A673 (cell line): ENCODE measurements at regions not wholly inside any gene's neighbourhood (a gene's known extent, or its start where the extent isn't known, plus 50 kb on each side); places are given as distances from the start of the nearest gene placed in this dataset.

Experiments used
- BruUV-seq: library from RNA; stranded (reverse); fragments of 400-500 nt; replicated peaks from 2 replicates; lab custom pipeline; 2021; lab: Mats Ljungman, UMichigan
- CTCF ChIA-PET: fragments of 300-600 bp; sonication (Branson Sonifier 250); formaldehyde crosslinking; loops from one replicate; lab custom pipeline; 2022; ENCODE audit warnings: antibody characterized with exemption; lab: Charles Lee
- POLR2A ChIA-PET: fragments of 300-600 bp; sonication (Branson Sonifier 250); formaldehyde crosslinking; loops from one replicate; lab custom pipeline; 2022; ENCODE audit warnings: antibody characterized with exemption; ENCODE audit not compliant: low non-redundant PET; lab: Charles Lee
- DNase-seq: peaks from one replicate; pipeline ENCODE4 v3.0.0-alpha.2; 2015; ENCODE audit warnings: low spot score
- H3K27ac ChIP-seq: fragments of 200-600 bp; sonication (generic); 2 replicates; pipeline ENCODE4 v1.5.1; 2016; ENCODE audit warnings: mixed run types, low read depth, mild to moderate bottlenecking, mixed read lengths, antibody characterized with exemption, low read length; ENCODE audit not compliant: poor library complexity, severe bottlenecking
- H3K27me3 ChIP-seq: fragments of 200-600 bp; sonication (generic); replicated peaks from 2 replicates; pipeline ENCODE4 v1.6.1; 2017; ENCODE audit warnings: mixed run types, low read depth, mild to moderate bottlenecking, mixed read lengths, antibody characterized with exemption, low read length; ENCODE audit not compliant: insufficient read depth, poor library complexity
- H3K36me3 ChIP-seq: fragments of 200-600 bp; sonication (generic); 2 replicates; pipeline ENCODE4 v1.6.1; 2016; ENCODE audit warnings: mixed run types, mild to moderate bottlenecking, mixed read lengths, antibody characterized with exemption, low read length; ENCODE audit not compliant: insufficient read depth, poor library complexity, severe bottlenecking
- H3K4me1 ChIP-seq: fragments of 200-600 bp; sonication (generic); 2 replicates; pipeline ENCODE4 v1.6.1; 2017; ENCODE audit warnings: mixed run types, mild to moderate bottlenecking, mixed read lengths, antibody characterized with exemption, low read length; ENCODE audit not compliant: insufficient read depth, poor library complexity, severe bottlenecking
- H3K4me3 ChIP-seq: fragments of 200-600 bp; sonication (generic); 2 replicates; pipeline ENCODE4 v1.5.1; 2016; ENCODE audit warnings: low read depth, mixed run types, mild to moderate bottlenecking, mixed read lengths, low read length; ENCODE audit not compliant: poor library complexity, severe bottlenecking
- H3K9me3 ChIP-seq: fragments of 200-600 bp; sonication (generic); 2 replicates; pipeline ENCODE4 v1.6.1; 2016; ENCODE audit warnings: mixed run types, low read depth, mild to moderate bottlenecking, mixed read lengths, antibody characterized with exemption, low read length; ENCODE audit not compliant: poor library complexity, severe bottlenecking
- EZH2 ChIP-seq: fragments of 200-600 bp; sonication (generic); IDR thresholded peaks from 2 replicates; pipeline ENCODE4 v1.6.1; 2017; ENCODE audit warnings: borderline replicate concordance, low read depth, mild to moderate bottlenecking, mixed read lengths, antibody characterized with exemption, low read length; ENCODE audit not compliant: poor library complexity, severe bottlenecking
- intact Hi-C: fragments of 100-400 bp; cut with micrococcal nuclease; formaldehyde crosslinking; loops from one replicate; pipeline ENCODE4 v1.10.0; 2022; ENCODE audit not compliant: unreplicated experiment
- TF ChIP-seq, protein P1 (sequence below): fragments of 300-800, 200-600 bp; sonication (generic); conservative IDR thresholded peaks from 2 replicates; pipeline ENCODE4 v1.5.1; 2017; ENCODE audit warnings: low read depth, mild to moderate bottlenecking, antibody characterized with exemption, low read length, moderate library complexity, mixed read lengths

DNA sequence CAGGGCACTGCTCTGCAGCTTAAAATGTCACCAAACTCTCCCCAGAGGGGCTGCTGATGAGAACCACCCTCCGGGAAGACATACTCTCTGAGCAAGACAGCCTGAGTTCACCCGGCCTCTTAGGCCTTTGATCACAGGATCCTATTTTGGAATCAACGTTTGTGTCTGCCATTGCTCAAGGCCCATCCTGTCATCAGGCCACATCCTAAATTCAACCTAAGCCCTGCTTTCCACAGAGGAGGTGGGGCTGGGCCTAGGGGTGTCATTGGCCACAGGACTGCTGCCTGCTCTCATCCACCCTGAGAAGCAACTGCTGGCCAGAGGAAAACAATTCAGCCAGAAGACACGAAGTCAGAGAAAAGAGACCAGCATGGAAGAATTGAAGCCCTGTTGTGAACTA lies 351.1 kb upstream of the IRX2 start:
- H3K9me3 ChIP-seq = peaks cover 23% of the 10 kb centered on the region
- no peak for DNase-seq
- TF ChIP-seq EZH2 = no peak
- TF ChIP-seq, protein P1, sequence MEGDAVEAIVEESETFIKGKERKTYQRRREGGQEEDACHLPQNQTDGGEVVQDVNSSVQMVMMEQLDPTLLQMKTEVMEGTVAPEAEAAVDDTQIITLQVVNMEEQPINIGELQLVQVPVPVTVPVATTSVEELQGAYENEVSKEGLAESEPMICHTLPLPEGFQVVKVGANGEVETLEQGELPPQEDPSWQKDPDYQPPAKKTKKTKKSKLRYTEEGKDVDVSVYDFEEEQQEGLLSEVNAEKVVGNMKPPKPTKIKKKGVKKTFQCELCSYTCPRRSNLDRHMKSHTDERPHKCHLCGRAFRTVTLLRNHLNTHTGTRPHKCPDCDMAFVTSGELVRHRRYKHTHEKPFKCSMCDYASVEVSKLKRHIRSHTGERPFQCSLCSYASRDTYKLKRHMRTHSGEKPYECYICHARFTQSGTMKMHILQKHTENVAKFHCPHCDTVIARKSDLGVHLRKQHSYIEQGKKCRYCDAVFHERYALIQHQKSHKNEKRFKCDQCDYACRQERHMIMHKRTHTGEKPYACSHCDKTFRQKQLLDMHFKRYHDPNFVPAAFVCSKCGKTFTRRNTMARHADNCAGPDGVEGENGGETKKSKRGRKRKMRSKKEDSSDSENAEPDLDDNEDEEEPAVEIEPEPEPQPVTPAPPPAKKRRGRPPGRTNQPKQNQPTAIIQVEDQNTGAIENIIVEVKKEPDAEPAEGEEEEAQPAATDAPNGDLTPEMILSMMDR = no peak
- H3K27ac ChIP-seq = no peak overlapping the region
- intact Hi-C loops = no loop called here
- ChIA-PET CTCF (no interaction called here), POLR2A (no interaction called here)
- BruUV-seq = no TSS peak
- no peaks in the 10 kb centered on the region for H3K27me3 ChIP-seq
- H3K4me1 ChIP-seq = no peaks in the 10 kb centered on the region
- H3K4me3 ChIP-seq = no peak overlapping the region
- H3K36me3 ChIP-seq = no peaks in the 10 kb centered on the region

DNA sequence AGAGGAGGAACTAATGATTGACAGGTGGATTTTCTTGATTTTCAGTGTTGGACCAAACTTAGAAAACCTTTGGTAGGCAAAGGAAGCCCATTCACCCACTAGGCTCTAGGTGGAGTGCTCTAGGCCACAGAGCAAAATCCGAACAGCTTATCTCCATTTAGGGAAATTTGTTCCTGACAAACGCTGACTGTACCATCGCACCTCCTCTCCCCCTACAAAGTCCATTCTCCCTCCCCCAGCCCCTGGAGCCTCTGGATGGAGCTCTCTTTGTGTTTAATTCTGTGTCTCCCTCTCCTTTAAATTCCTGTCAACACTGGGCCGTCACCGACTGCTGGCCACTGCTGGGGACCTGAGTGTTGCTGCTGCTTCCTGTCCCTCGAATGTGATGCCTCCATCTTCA lies 350.1 kb upstream of the IRX2 start:
- intact Hi-C loops = no loop called here
- Histone ChIP-seq H3K4me1 (no peaks in the 10 kb centered on the region), H3K36me3 (no peaks in the 10 kb centered on the region), H3K9me3 (peaks cover 23% of the 10 kb centered on the region), H3K27ac (no peak overlapping the region), H3K4me3 (no peak overlapping the region), H3K27me3 (no peaks in the 10 kb centered on the region)
- ChIA-PET CTCF (no interaction called here), POLR2A (no interaction called here)
- BruUV-seq = no TSS peak
- TF ChIP-seq, protein P1 = no peak
- no peak for TF ChIP-seq EZH2
- no peak for DNase-seq

DNA sequence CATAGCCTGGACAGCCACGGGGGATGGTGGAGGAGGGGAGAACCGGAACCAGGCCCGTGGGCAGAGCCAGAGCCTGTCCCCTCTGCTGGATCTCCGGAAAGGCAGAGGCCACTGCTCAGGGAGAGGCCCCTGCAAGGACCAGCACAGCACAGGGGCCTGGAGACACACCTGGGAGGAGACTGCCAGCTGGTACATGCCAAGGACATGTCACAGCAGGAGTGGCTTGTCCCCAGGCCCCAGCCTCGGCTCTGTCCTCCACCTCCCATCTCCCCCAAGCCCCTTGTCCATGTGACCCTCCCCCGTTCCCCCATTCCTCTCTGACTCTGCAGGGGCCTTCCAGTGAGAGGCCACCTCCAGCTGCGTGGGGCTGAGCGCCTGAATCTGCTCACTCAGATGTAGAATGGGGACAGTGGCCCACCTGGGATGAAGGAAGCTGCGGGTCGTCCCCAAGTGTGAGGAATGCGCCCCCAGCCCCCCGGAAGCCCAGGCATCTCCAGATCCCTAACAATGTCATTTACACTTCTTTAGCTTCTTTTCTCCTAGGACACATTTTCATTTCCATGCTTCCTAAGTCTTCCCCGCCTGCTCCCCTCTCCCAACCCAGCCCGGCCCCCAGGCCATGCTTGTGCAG lies 349.6 kb upstream of the IRX2 start:
- intact Hi-C loops = no loop called here
- no peak for TF ChIP-seq EZH2
- TF ChIP-seq, protein P1 = no peak
- H3K27me3 ChIP-seq = no peaks in the 10 kb centered on the region
- no peaks in the 10 kb centered on the region for H3K36me3 ChIP-seq
- BruUV-seq = no TSS peak
- DNase-seq = no peak
- H3K9me3 ChIP-seq = peaks cover 23% of the 10 kb centered on the region
- H3K4me3 ChIP-seq = no peak overlapping the region
- H3K27ac ChIP-seq = no peak overlapping the region
- POLR2A ChIA-PET = no interaction called here
- CTCF ChIA-PET = no interaction called here
- H3K4me1 ChIP-seq = no peaks in the 10 kb centered on the region
